Uterus (tissue), 2 donors: ENCODE measurements at regions not wholly inside any gene's neighbourhood (a gene's known extent, or its start where the extent isn't known, plus 50 kb on each side); places are given as distances from the start of the nearest gene placed in this dataset.

Source experiments
- CTCF ChIP-seq, 4 experiments: fragments of 200-600 bp in 2 of 4; fragments of 450-650 bp in 2 of 4; sonication (generic) in 2 of 4; IDR thresholded peaks; one replicate each; pipeline ENCODE4 v1.5.1; 2016 to 2019; ENCODE audit warnings: antibody characterized with exemption in 4 of 4, mild to moderate bottlenecking in 2 of 4, moderate library complexity in 1 of 4
- POLR2A ChIP-seq, 2 donors: fragments of 450-650 bp; IDR thresholded peaks; one replicate each; pipeline ENCODE4 v1.6.1; 2016; ENCODE audit warnings: antibody characterized with exemption in 2 of 2, mild to moderate bottlenecking in 1 of 2, moderate library complexity in 1 of 2

- TF ChIP-seq CTCF (IDR thresholded peaks at IDR 0.05) (no peak), POLR2A (IDR thresholded peaks at IDR 0.05) (no peak)
Measured at GRCh38 chr1:55542901-55543504, 327.8 kb upstream of the USP24 start.
